ENCODE measurements at regions not wholly inside any gene's neighbourhood (a gene's known extent, or its start where the extent isn't known, plus 50 kb on each side); places are given as distances from the start of the nearest gene placed in this dataset.

DNA sequence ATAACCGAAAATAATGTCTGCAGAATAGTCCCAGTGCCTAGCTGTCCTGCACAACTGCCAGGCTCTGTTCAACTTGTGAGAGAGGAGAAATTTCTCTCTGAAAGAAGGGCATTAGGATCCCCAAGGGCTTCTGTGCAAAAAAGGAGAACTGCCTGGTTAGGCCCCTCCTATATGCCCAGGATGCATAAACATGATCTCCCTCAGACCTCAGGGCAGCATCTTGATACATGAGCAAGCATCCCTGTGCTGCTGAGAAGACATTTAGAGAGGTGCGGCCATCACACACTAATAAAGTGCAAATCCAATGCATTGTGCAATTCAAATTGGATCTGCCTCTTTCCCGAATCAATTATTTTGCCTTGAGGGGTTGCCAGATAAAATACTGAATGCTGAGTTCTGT is 553.6 kb downstream of the TNS3 start:
- H3K4me1 ChIP-seq, result peaks cover 6% of the 10 kb centered on the region
- no peak overlapping the region for H3K4me3 ChIP-seq
- H3K27ac ChIP-seq, result no peak overlapping the region
- no peaks in the 10 kb centered on the region for H3K9me3 ChIP-seq
- TF ChIP-seq, protein P1, sequence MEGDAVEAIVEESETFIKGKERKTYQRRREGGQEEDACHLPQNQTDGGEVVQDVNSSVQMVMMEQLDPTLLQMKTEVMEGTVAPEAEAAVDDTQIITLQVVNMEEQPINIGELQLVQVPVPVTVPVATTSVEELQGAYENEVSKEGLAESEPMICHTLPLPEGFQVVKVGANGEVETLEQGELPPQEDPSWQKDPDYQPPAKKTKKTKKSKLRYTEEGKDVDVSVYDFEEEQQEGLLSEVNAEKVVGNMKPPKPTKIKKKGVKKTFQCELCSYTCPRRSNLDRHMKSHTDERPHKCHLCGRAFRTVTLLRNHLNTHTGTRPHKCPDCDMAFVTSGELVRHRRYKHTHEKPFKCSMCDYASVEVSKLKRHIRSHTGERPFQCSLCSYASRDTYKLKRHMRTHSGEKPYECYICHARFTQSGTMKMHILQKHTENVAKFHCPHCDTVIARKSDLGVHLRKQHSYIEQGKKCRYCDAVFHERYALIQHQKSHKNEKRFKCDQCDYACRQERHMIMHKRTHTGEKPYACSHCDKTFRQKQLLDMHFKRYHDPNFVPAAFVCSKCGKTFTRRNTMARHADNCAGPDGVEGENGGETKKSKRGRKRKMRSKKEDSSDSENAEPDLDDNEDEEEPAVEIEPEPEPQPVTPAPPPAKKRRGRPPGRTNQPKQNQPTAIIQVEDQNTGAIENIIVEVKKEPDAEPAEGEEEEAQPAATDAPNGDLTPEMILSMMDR (IDR thresholded peaks at IDR 0.05), result no peak
- TF ChIP-seq POLR2A (IDR thresholded peaks at IDR 0.05), result no peak
- H3K27me3 ChIP-seq, result no peaks in the 10 kb centered on the region
- DNase-seq (no peak), ATAC-seq (no peak)
- H3K36me3 ChIP-seq (replicated peaks in 1 of 2; ENCODE audit: insufficient read depth in 1 of 2, low read depth in 2 of 2), result no peaks in the 10 kb centered on the region
- intact Hi-C loops (cut with DNase I), result no loop called here
- 66 to 70% methylated on average over 3 of the region's 3 CpGs for WGBS, 2 donors

DNA sequence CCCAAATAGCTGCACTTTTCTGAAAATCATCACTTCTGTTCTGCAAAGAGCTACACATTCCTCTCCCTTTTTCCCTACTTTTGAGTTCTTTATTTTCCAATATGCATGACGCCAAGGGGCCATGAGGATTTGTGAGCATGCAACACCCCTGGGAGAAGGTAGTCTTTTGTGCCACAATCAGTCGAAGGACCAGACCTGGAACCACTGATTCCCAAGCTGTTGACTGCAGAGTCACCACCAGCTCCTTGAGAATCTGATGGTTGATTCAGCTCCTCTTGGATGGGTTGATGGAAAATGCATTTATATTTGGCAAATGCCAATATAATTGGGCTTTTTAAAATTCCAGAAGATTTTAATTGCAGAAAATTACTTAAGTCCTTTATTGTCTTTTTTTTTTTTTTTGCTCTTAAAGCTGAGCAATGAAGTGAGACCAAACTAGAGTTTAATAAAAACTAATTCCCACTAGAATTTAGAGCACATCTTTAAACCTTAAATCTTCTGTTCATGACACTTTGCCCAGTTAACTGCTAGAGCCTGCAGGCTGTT is 554.1 kb downstream of the TNS3 start:
- intact Hi-C loops (cut with DNase I), result no loop called here
- no peak for ATAC-seq

DNA sequence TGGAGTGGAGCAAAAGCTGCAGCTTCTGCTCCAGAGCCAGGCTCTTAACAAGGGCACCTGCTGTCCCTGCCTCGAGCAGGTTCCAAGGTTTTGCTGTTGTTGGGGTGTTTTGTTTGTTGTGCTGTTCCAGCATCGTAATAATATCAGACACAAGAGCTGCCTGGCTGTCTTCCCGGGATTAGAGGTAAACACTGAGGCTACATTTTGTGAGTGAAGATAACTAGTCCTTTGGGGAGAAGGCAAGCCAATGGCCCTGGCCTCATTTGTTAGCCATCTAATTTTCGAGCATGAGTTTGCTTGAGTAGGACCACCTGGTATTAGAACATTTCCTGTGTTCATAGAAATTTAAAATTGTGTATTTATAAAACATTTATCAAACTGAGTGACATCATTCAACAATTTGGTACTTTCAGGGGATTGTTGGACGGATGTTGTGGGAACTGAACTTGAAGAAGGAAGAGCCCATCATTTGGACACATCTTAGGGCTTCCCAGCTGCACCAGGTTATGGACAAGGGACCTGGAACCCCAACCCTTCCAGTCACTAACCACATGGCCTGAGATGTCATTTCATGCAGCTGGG is 555.0 kb downstream of the TNS3 start:
- TF ChIP-seq POLR2A (IDR thresholded peaks at IDR 0.05), result no peak
- TF ChIP-seq, protein P1 (IDR thresholded peaks at IDR 0.05), result no peak
- WGBS, 2 donors, result 33 to 52% methylated on average over 5 of the region's 5 CpGs
- intact Hi-C loops (cut with DNase I), result no loop called here
- ATAC-seq (no peak), DNase-seq (no peak)
- Histone ChIP-seq H3K36me3 (replicated peaks in 1 of 2; ENCODE audit: insufficient read depth in 1 of 2, low read depth in 2 of 2) (no peaks in the 10 kb centered on the region), H3K4me3 (no peak overlapping the region), H3K27me3 (no peaks in the 10 kb centered on the region), H3K9me3 (no peaks in the 10 kb centered on the region), H3K27ac (no peak overlapping the region), H3K4me1 (peaks cover 6% of the 10 kb centered on the region)

More for the DNA sequence above, 554.1 kb downstream of the TNS3 start:
- Histone ChIP-seq H3K27me3 (no peaks in the 10 kb centered on the region), H3K4me3 (no peak overlapping the region), H3K4me1 (peaks cover 6% of the 10 kb centered on the region), H3K36me3 (replicated peaks in 1 of 2; ENCODE audit: insufficient read depth in 1 of 2, low read depth in 2 of 2) (no peaks in the 10 kb centered on the region), H3K27ac (no peak overlapping the region), H3K9me3 (no peaks in the 10 kb centered on the region)
- no peak for TF ChIP-seq POLR2A (IDR thresholded peaks at IDR 0.05)
- DNase-seq, result no peak
- 79 to 83% methylated on average over 2 of the region's 2 CpGs for WGBS, 2 donors

DNA sequence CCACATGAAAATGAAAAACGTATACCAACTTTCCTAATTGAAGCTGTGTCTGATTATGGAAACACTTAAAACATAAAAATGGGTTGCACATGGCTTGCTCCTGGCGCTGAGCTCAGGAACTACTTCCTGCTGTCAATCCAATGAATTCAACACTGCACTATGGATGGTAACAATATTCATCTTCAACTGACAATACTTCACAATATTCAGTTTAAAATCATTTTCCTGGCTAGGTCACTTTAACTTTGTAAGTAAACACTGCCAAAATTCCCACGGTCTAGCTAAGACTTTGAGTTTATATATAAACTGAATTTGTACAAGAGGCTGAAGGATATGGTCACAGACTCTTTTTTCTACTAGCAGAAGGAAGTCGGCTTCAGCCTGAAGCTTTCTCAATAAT is 556.9 kb downstream of the TNS3 start:
- ATAC-seq (no peak), DNase-seq (no peak)
- H3K4me3 ChIP-seq, result no peak overlapping the region
- no peaks in the 10 kb centered on the region for H3K27me3 ChIP-seq
- TF ChIP-seq, protein P1 (IDR thresholded peaks at IDR 0.05), result no peak
- TF ChIP-seq POLR2A (IDR thresholded peaks at IDR 0.05), result no peak
- WGBS, 2 donors, result 24 to 35% methylated on average over 4 of the region's 4 CpGs
- peaks cover 6% of the 10 kb centered on the region for H3K4me1 ChIP-seq
- H3K9me3 ChIP-seq, result no peaks in the 10 kb centered on the region
- no peaks in the 10 kb centered on the region for H3K36me3 ChIP-seq (replicated peaks in 1 of 2; ENCODE audit: insufficient read depth in 1 of 2, low read depth in 2 of 2)
- intact Hi-C loops (cut with DNase I), result no loop called here
- H3K27ac ChIP-seq, result no peak overlapping the region

DNA sequence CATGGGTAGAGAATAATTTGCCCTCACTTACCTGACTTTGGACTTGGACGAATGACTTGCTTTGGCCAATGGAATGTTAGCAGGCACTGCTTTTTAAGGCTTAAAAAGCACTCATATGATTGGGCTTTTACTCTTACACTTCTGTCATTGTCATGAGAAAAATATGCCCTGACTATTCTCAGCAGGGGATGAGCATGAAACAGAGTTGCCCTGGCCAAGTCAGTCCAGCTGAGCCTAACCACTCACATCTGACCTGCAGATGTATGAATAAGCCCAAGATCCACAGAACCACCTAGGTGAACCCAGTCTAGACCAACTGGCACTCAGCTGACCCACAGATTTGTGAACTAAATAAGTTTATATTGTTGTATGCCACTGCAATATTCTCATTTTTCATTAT is 573.5 kb downstream of the TNS3 start:
- TF ChIP-seq, protein P1 (IDR thresholded peaks at IDR 0.05), result no peak
- no peak for TF ChIP-seq POLR2A (IDR thresholded peaks at IDR 0.05)
- H3K4me3 ChIP-seq, result no peak overlapping the region
- DNase-seq, result no peak
- ATAC-seq, result no peak
- H3K27ac ChIP-seq, result no peak overlapping the region
- no peaks in the 10 kb centered on the region for H3K4me1 ChIP-seq
- WGBS, 2 donors, result 67 to 83% methylated on average over 1 of the region's 1 CpG
- no peaks in the 10 kb centered on the region for H3K27me3 ChIP-seq
- intact Hi-C loops (cut with DNase I), result no loop called here
- H3K9me3 ChIP-seq, result no peaks in the 10 kb centered on the region
- H3K36me3 ChIP-seq (replicated peaks in 1 of 2; ENCODE audit: insufficient read depth in 1 of 2, low read depth in 2 of 2), result no peaks in the 10 kb centered on the region
